K562 (cell line): ENCODE measurements at regions not wholly inside any gene's neighbourhood (a gene's known extent, or its start where the extent isn't known, plus 50 kb on each side); places are given as distances from the start of the nearest gene placed in this dataset.

Experiments used
- ATAC-seq: fragments of 200-7000 bp; cut with Tn5 transposase; 3 replicates; pipeline ENCODE4 v1.9.1; 2020; ENCODE audit warnings: moderate library complexity
- BruUV-seq: library from RNA; stranded (reverse); fragments of 400-500 nt; replicated peaks from 2 replicates; lab custom pipeline; 2021; lab: Mats Ljungman, UMichigan
- CTCF ChIA-PET: fragments of 300-600 bp; formaldehyde crosslinking; extraction: SDS; loops from one replicate; lab custom pipeline; 2021; ENCODE audit warnings: low intra/inter-chr PET ratio; lab: Yijun Ruan, JAX
- POLR2A ChIA-PET: fragments of 300-600, 350-650 bp; sonication (Branson Sonifier 250); formaldehyde crosslinking; extraction: SDS; loops from one replicate; lab custom pipeline; 2021; ENCODE audit warnings: antibody characterized with exemption, inconsistent platforms; lab: Yijun Ruan, JAX
- DNase-seq, 4 experiments: peaks; one replicate each; pipeline versions ENCODE4 v3.0.0 to v3.0.0-alpha.2; 2011 to 2018; ENCODE audit warnings: low spot score in 3 of 4, mixed read lengths in 3 of 4; ENCODE audit errors: extremely low read depth in 1 of 4
- FAIRE-seq: peaks from 2 replicates; lab custom pipeline; 2011; peaks lifted over from hg19 to GRCh38; lab: Jason Lieb, UNC
- H2AFZ ChIP-seq: 2 replicates; pipeline ENCODE4 v1.6.0; 2011; ENCODE audit warnings: low read depth, low read length, control low read depth, inconsistent platforms
- H3K27ac ChIP-seq: fragments of 200-600 bp; 3 replicates; pipeline ENCODE4 v1.8.0; 2011; ENCODE audit warnings: low read depth, mild to moderate bottlenecking, control low read depth, inconsistent platforms, low read length, moderate library complexity, mixed read lengths; ENCODE audit errors: extremely low read depth
- H3K27me3 ChIP-seq, 2 experiments: fragments of 300-600 bp in 1 of 2; 2 replicates in 1 of 2; 3 replicates in 1 of 2; pipeline versions ENCODE4 v1.6.0 to v1.8.0; 2011; ENCODE audit warnings: inconsistent platforms in 2 of 2, low read length in 2 of 2, mild to moderate bottlenecking in 1 of 2, mixed read lengths in 1 of 2, moderate library complexity in 1 of 2; ENCODE audit not compliant: control insufficient read depth in 2 of 2, insufficient read depth in 2 of 2
- H3K36me3 ChIP-seq: fragments of 300-600 bp; 3 replicates; pipeline ENCODE4 v1.8.0; 2011; ENCODE audit warnings: mild to moderate bottlenecking, low read length, inconsistent platforms; ENCODE audit not compliant: control insufficient read depth, insufficient read depth
- H3K4me1 ChIP-seq, 2 experiments: fragments of 200-600 bp in 1 of 2; replicated peaks in 1 of 2; 2 replicates in 1 of 2; 3 replicates in 1 of 2; pipeline versions ENCODE4 v1.5.1 to v1.8.0; 2011; ENCODE audit warnings: inconsistent platforms in 2 of 2, low read length in 2 of 2, mild to moderate bottlenecking in 1 of 2, mixed read lengths in 1 of 2, moderate library complexity in 1 of 2; ENCODE audit not compliant: control insufficient read depth in 2 of 2, insufficient read depth in 2 of 2
- H3K4me2 ChIP-seq: 2 replicates; pipeline ENCODE4 v1.6.1; 2011; ENCODE audit warnings: low read length, control low read depth, inconsistent platforms, mixed read lengths; ENCODE audit not compliant: insufficient read depth
- H3K4me3 ChIP-seq: fragments of 200-600 bp; sonication (generic), shearing (Covaris generic); 2 replicates; pipeline ENCODE4 v1.5.1; 2016; ENCODE audit warnings: control low read depth, inconsistent platforms
- H3K79me2 ChIP-seq: fragments of 200-600 bp; 3 replicates; pipeline ENCODE4 v1.8.0; 2011; ENCODE audit warnings: low read length, inconsistent platforms; ENCODE audit not compliant: control insufficient read depth, insufficient read depth
- H3K9ac ChIP-seq, 2 experiments: 2 replicates each; pipeline versions ENCODE4 v1.6.0 to v1.6.1; 2011; ENCODE audit warnings: low read depth in 2 of 2, low read length in 2 of 2, control low read depth in 1 of 2, inconsistent platforms in 1 of 2, mild to moderate bottlenecking in 1 of 2, mixed read lengths in 1 of 2; ENCODE audit not compliant: insufficient read depth in 1 of 2
- H3K9me1 ChIP-seq: one replicate; pipeline ENCODE4 v1.6.0; 2011; ENCODE audit warnings: inconsistent platforms, mild to moderate bottlenecking, low read length, moderate library complexity; ENCODE audit not compliant: control insufficient read depth, insufficient read depth
- H3K9me3 ChIP-seq: replicated peaks from 2 replicates; pipeline ENCODE4 v1.5.1; 2011; ENCODE audit warnings: low read depth, low read length, inconsistent platforms; ENCODE audit not compliant: control insufficient read depth, insufficient read depth
- H4K20me1 ChIP-seq: replicated peaks from 2 replicates; pipeline ENCODE4 v1.6.1; 2011; ENCODE audit warnings: low read length, inconsistent platforms, mixed read lengths; ENCODE audit not compliant: control insufficient read depth, insufficient read depth
- CBFA2T2 ChIP-seq: fragments of 450-650 bp; conservative IDR thresholded peaks from 2 replicates; pipeline ENCODE4 v1.6.1; 2017; ENCODE audit warnings: mild to moderate bottlenecking
- CHCHD3 ChIP-seq: fragments of 250-450 bp; sonication (Bioruptor Pico); IDR thresholded peaks from 2 replicates; pipeline ENCODE4 v2.1.2; 2022; ENCODE audit warnings: mild to moderate bottlenecking
- E4F1 ChIP-seq: fragments of 250-450 bp; sonication (Bioruptor Pico); IDR thresholded peaks from 2 replicates; pipeline ENCODE4 v1.5.0; 2021; ENCODE audit warnings: mild to moderate bottlenecking, borderline replicate concordance
- HNRNPH1 ChIP-seq: fragments of 200-400 bp; formaldehyde crosslinking; optimal IDR thresholded peaks from 2 replicates; pipeline ENCODE3; 2017; ENCODE audit warnings: low read depth, mild to moderate bottlenecking, low read length, moderate library complexity
- JUN ChIP-seq, 2 experiments: sonication (generic) in 1 of 2; formaldehyde crosslinking in 1 of 2; IDR thresholded peaks; 2 replicates each; pipeline versions ENCODE4 v1.6.1 to v1.8.0; 2012 to 2022; ENCODE audit warnings: borderline replicate concordance in 2 of 2, mild to moderate bottlenecking in 2 of 2, improper control_type of control experiment in 1 of 2, low read depth in 1 of 2, low read length in 1 of 2, missing genetic modification reagents in 1 of 2
- MCM2 ChIP-seq: fragments of 450-650 bp; IDR thresholded peaks from 2 replicates; pipeline ENCODE4 v1.6.1; 2017; ENCODE audit warnings: low read depth, mild to moderate bottlenecking
- SAFB ChIP-seq: fragments of 200-400 bp; formaldehyde crosslinking; IDR thresholded peaks from 2 replicates; pipeline ENCODE4 v1.6.1; 2017; ENCODE audit warnings: low read depth, low read length, borderline replicate concordance
- SIN3B ChIP-seq: fragments of 450-650 bp; IDR thresholded peaks from 2 replicates; pipeline ENCODE4 v1.6.1; 2017; ENCODE audit warnings: low read depth, mild to moderate bottlenecking, moderate library complexity
- SMARCC2 ChIP-seq: fragments of 450-650 bp; IDR thresholded peaks from 2 replicates; pipeline ENCODE4 v1.6.1; 2017; ENCODE audit warnings: antibody characterized with exemption, moderate library complexity, mild to moderate bottlenecking, low read depth
- SNIP1 ChIP-seq: fragments of 450-650 bp; IDR thresholded peaks from 2 replicates; pipeline ENCODE4 v1.7.1; 2017; ENCODE audit warnings: low read depth, mild to moderate bottlenecking
- SP2 ChIP-seq: IDR thresholded peaks from 2 replicates; pipeline ENCODE4 v1.6.1; 2011; ENCODE audit warnings: mild to moderate bottlenecking, low read depth, low read length, moderate library complexity; ENCODE audit not compliant: poor library complexity, severe bottlenecking; ENCODE audit errors: extremely low read depth
- TEAD4 ChIP-seq, 2 experiments: sonication (generic) in 1 of 2; formaldehyde crosslinking in 1 of 2; IDR thresholded peaks; 2 replicates each; pipeline versions ENCODE4 v1.6.1 to v1.8.0; 2012 to 2022; ENCODE audit warnings: borderline replicate concordance in 1 of 2, inconsistent platforms in 1 of 2, low read length in 1 of 2, mild to moderate bottlenecking in 1 of 2, missing genetic modification reagents in 1 of 2
- ZNF263 ChIP-seq: sonication (generic); formaldehyde crosslinking; IDR thresholded peaks from 2 replicates; pipeline ENCODE4 v1.8.0; 2022; ENCODE audit warnings: mild to moderate bottlenecking, missing genetic modification reagents, borderline replicate concordance
- ZNF586 ChIP-seq: fragments of 450-650 bp; formaldehyde crosslinking; conservative IDR thresholded peaks from 2 replicates; pipeline ENCODE4 v1.4.0; 2020; ENCODE audit warnings: mild to moderate bottlenecking, moderate library complexity
- ZNF696 ChIP-seq: fragments of 250-450 bp; sonication (Bioruptor Pico); conservative IDR thresholded peaks from 2 replicates; pipeline ENCODE4 v1.4.0; 2020; ENCODE audit warnings: mild to moderate bottlenecking, moderate library complexity
- WGBS: fragments of 100-300 bp; shearing (Covaris generic); methylation state at CpG from one replicate; pipeline ENCODE4 v1.1.6; 2016; ENCODE audit warnings: low coverage, mixed read lengths; ENCODE audit not compliant: insufficient coverage; ENCODE audit errors: missing lambda C conversion rate; 5-methylcytosine and 5-hydroxymethylcytosine counted together
- in situ Hi-C: fragments of 300-500 bp; cut with MboI; formaldehyde crosslinking; loops from 4 replicates; pipeline ENCODE4 v1.15.0; 2018; ENCODE audit warnings: inconsistent platforms, mixed read lengths
- intact Hi-C: fragments of 100-400 bp; cut with micrococcal nuclease; formaldehyde crosslinking; loops from 2 replicates; pipeline ENCODE4 v1.14.2; 2022
- TF ChIP-seq, protein P1 (sequence below), 2 experiments: fragments of 450-650 bp; IDR thresholded peaks; 2 replicates each; pipeline ENCODE4 v1.6.1; 2016
- TF ChIP-seq, protein P2 (sequence below): sonication (generic); formaldehyde crosslinking; IDR thresholded peaks from 2 replicates; pipeline ENCODE4 v1.8.1; 2023; ENCODE audit warnings: mild to moderate bottlenecking, missing genetic modification reagents, moderate library complexity

DNA sequence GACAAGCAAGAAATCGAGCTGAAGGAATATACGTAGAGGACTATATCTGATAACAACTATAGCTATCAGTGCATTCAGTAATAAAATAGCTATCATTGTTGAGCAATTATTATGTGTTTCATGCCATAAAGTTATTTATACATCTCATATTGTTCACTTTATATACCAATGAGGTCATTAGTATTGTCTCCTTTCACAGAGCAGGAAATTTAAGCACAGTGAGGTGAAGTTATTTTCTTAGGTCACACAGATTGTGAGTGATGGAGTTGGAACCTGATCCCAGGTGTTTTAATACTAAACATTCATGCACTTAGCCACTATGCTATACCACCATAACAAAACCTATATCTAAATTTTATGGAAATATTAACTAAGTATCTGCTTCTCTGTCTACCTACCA, 180.5 kb upstream of the DPYD start:
- WGBS = 0% methylated on average over 2 of the region's 2 CpGs
- H3K4me2 ChIP-seq = no peak overlapping the region
- no peak for ATAC-seq
- FAIRE-seq = no peak
- no peaks in the 10 kb centered on the region for H3K9me1 ChIP-seq
- DNase-seq = no peak
- intact Hi-C loops = no loop called here
- no peaks in the 10 kb centered on the region for H3K4me1 ChIP-seq
- POLR2A ChIA-PET = no interaction called here
- no peak overlapping the region for H2AFZ ChIP-seq
- no peaks in the 10 kb centered on the region for H3K79me2 ChIP-seq
- no peaks in the 10 kb centered on the region for H3K9me3 ChIP-seq
- H3K9ac ChIP-seq = no peak overlapping the region
- no peaks in the 10 kb centered on the region for H4K20me1 ChIP-seq
- BruUV-seq = no TSS peak
- H3K27ac ChIP-seq = no peak overlapping the region
- CTCF ChIA-PET = no interaction called here
- H3K27me3 ChIP-seq = no peaks in the 10 kb centered on the region
- no peaks in the 10 kb centered on the region for H3K36me3 ChIP-seq
- H3K4me3 ChIP-seq = no peak overlapping the region
- TF ChIP-seq SMARCC2 (no peak), CBFA2T2 (no peak), SP2 (no peak), TEAD4 (IDR thresholded peaks at IDR 0.05; ENCODE audit: low read length) (no peak), TEAD4 (CRISPR knock-in tag; IDR thresholded peaks at IDR 0.05; ENCODE audit: borderline replicate concordance) (no peak), CHCHD3 (CRISPR knock-in tag) (no peak), E4F1 (CRISPR knock-in tag) (no peak), MCM2 (no peak), JUN (IDR thresholded peaks at IDR 0.05; ENCODE audit: borderline replicate concordance, low read depth, low read length) (no peak), JUN (CRISPR knock-in tag; IDR thresholded peaks at IDR 0.05; ENCODE audit: borderline replicate concordance) (no peak), SNIP1 (no peak), HNRNPH1 (no peak), SAFB (no peak), ZNF263 (CRISPR knock-in tag) (no peak), SIN3B (no peak), ZNF696 (no peak), ZNF586 (CRISPR knock-in tag) (no peak)
- TF ChIP-seq, protein P1, sequence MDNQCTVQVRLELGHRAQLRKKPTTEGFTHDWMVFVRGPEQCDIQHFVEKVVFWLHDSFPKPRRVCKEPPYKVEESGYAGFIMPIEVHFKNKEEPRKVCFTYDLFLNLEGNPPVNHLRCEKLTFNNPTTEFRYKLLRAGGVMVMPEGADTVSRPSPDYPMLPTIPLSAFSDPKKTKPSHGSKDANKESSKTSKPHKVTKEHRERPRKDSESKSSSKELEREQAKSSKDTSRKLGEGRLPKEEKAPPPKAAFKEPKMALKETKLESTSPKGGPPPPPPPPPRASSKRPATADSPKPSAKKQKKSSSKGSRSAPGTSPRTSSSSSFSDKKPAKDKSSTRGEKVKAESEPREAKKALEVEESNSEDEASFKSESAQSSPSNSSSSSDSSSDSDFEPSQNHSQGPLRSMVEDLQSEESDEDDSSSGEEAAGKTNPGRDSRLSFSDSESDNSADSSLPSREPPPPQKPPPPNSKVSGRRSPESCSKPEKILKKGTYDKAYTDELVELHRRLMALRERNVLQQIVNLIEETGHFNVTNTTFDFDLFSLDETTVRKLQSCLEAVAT (IDR thresholded peaks at IDR 0.05) = no peak
- TF ChIP-seq, protein P2, sequence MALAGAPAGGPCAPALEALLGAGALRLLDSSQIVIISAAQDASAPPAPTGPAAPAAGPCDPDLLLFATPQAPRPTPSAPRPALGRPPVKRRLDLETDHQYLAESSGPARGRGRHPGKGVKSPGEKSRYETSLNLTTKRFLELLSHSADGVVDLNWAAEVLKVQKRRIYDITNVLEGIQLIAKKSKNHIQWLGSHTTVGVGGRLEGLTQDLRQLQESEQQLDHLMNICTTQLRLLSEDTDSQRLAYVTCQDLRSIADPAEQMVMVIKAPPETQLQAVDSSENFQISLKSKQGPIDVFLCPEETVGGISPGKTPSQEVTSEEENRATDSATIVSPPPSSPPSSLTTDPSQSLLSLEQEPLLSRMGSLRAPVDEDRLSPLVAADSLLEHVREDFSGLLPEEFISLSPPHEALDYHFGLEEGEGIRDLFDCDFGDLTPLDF (CRISPR knock-in tag) = no peak
- TF ChIP-seq, all 486 proteins: peak for 0
- in situ Hi-C loops = no loop called here
